Activated CD8-positive, alpha-beta memory T cell treated with anti-CD3 and anti-CD28 coated beads, Interleukin-2, amount 10 ng/mL, durations not matched to agents 7 days and 5 days (primary cell): ENCODE measurements at regions not wholly inside any gene's neighbourhood (a gene's known extent, or its start where the extent isn't known, plus 50 kb on each side); places are given as distances from the start of the nearest gene placed in this dataset.

Experiments
- ATAC-seq: fragments of 150-1000 bp; cut with Tn5 transposase; one replicate; pipeline ENCODE4 v1.10.0; 2021; ENCODE audit warnings: moderate library complexity
- CTCF ChIA-PET: fragments of 350-600 bp; sonication (Branson Sonifier 250); formaldehyde crosslinking; loops from one replicate; lab custom pipeline; 2021; ENCODE audit warnings: antibody characterized with exemption; lab: Charles Lee
- DNase-seq: peaks from one replicate; pipeline ENCODE4 v3.0.0-alpha.2; 2020
- H3K27ac Mint-ChIP-seq: one replicate; pipeline ENCODE4 v1.8.0; 2021; ENCODE audit warnings: mild to moderate bottlenecking, mixed read lengths
- H3K27me3 Mint-ChIP-seq: one replicate; pipeline ENCODE4 v1.8.0; 2021; ENCODE audit warnings: mixed read lengths
- H3K36me3 Mint-ChIP-seq: one replicate; pipeline ENCODE4 v1.8.0; 2021; ENCODE audit warnings: mild to moderate bottlenecking, mixed read lengths
- H3K4me1 Mint-ChIP-seq: one replicate; pipeline ENCODE4 v1.8.0; 2021; ENCODE audit warnings: mixed read lengths
- H3K4me3 Mint-ChIP-seq: one replicate; pipeline ENCODE4 v1.8.0; 2021; ENCODE audit warnings: mild to moderate bottlenecking, moderate library complexity, mixed read lengths
- H3K9me3 Mint-ChIP-seq: one replicate; pipeline ENCODE4 v1.8.0; 2022; ENCODE audit warnings: low read depth, mixed read lengths

DNA sequence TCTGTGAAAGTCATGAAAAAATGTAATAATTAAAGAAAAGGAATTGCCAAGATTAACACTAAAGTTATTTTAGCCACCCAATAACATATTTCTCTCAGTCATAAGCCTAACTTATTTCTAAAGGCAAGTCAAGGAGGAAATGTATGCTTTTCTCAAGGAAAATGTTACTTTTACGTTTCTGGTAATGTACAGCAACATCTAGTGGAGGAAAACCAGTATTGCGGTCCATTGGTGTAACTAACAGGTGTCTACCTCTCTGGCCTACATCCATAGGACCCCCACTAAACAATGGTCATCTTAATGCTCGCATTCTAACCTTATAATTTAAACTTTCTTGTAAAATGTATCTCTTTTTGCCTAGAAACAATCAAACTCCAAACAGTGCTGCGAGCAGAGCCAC lies 437.5 kb downstream of the KIF20B start:
- Mint-ChIP-seq H3K27ac (no peak overlapping the region), H3K4me1 (no peaks in the 10 kb centered on the region), H3K4me3 (no peak overlapping the region), H3K27me3 (peaks cover 2% of the 10 kb centered on the region), H3K36me3 (no peaks in the 10 kb centered on the region), H3K9me3 (peaks cover 15% of the 10 kb centered on the region)
- DNase-seq (no peak), ATAC-seq (no peak)
- CTCF ChIA-PET: no interaction called here

GRCh38 chr10:90141791-90142190 lies 440.4 kb downstream of the KIF20B start:
- Mint-ChIP-seq H3K27me3 (peaks cover 2% of the 10 kb centered on the region), H3K36me3 (no peaks in the 10 kb centered on the region), H3K4me1 (no peaks in the 10 kb centered on the region), H3K4me3 (no peak overlapping the region), H3K9me3 (peaks cover under 1% of the 10 kb centered on the region), H3K27ac (no peak overlapping the region)
- no peak for DNase-seq
- ATAC-seq: no peak
- CTCF ChIA-PET: no interaction called here

- ATAC-seq (no peak), DNase-seq (no peak)
- H3K9me3 Mint-ChIP-seq: no peaks in the 10 kb centered on the region
- CTCF ChIA-PET: no interaction called here
- peaks cover 2% of the 10 kb centered on the region for H3K27me3 Mint-ChIP-seq
- H3K4me1 Mint-ChIP-seq: no peaks in the 10 kb centered on the region
- no peak overlapping the region for H3K27ac Mint-ChIP-seq
- no peak overlapping the region for H3K4me3 Mint-ChIP-seq
- H3K36me3 Mint-ChIP-seq: no peaks in the 10 kb centered on the region
Observed at GRCh38 chr10:90143937-90144336, 442.5 kb downstream of the KIF20B start.

DNA sequence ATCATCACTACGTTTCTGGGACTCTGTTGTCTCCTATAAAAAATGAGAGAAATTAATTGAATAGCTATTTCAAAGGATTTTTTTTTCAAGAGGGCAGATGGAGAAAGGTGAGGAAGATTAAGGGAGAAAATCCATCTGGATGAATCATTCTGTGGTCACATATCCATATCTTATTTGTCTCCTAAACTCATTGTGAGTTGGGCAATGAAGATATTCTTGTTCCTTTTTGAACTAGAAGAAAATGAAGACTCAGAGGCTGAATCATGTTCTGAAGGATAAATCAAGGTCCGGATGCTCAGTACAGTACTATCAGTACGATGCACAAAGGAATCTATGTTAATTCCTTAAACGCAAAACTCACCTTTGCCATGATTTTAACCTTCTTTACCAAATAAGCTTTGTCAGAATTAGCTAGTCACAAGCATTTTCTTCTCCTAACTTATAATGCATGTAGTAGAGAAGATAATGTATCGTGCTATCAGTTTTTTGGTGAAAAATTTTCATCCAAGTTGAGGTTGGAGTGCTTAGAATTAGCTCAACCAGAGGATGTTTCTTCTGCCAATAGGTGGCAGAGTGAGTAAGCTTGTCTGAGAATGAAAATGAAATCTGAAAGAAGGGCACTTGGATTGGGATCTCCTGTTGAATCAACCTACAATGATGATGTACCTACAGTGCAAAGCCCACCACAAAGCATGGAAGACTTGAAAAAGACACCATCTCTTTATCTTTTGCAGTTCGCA lies 446.9 kb downstream of the KIF20B start:
- DNase-seq: no peak
- no peak for ATAC-seq
- no peaks in the 10 kb centered on the region for H3K27me3 Mint-ChIP-seq
- no peaks in the 10 kb centered on the region for H3K9me3 Mint-ChIP-seq
- H3K4me1 Mint-ChIP-seq: no peaks in the 10 kb centered on the region
- CTCF ChIA-PET: no interaction called here
- H3K36me3 Mint-ChIP-seq: no peaks in the 10 kb centered on the region
- H3K4me3 Mint-ChIP-seq: no peak overlapping the region
- no peak overlapping the region for H3K27ac Mint-ChIP-seq

DNA sequence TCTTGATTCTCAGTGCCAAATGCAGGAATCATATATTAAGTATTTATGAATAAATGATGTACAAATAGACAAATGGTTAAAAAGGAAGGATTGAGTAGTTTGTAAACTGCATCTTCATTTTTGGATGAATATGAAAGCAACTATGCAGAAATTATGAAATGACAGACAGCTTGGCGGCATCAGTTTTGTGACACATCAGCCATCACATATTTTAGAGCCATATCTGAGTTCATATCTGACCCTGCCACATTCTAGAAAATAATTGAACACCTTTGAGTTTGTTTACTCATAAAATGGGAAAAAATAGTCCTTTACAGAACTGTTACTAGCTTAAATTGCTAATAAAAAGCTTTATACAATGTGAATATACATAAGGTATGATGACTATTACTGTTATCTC lies 448.2 kb downstream of the KIF20B start:
- H3K36me3 Mint-ChIP-seq: no peaks in the 10 kb centered on the region
- H3K27ac Mint-ChIP-seq: no peak overlapping the region
- CTCF ChIA-PET: no interaction called here
- ATAC-seq (no peak), DNase-seq (no peak)
- H3K9me3 Mint-ChIP-seq: no peaks in the 10 kb centered on the region
- no peak overlapping the region for H3K4me3 Mint-ChIP-seq
- no peaks in the 10 kb centered on the region for H3K4me1 Mint-ChIP-seq
- H3K27me3 Mint-ChIP-seq: no peaks in the 10 kb centered on the region

- Mint-ChIP-seq H3K27me3 (no peaks in the 10 kb centered on the region), H3K27ac (no peak overlapping the region), H3K36me3 (no peaks in the 10 kb centered on the region), H3K4me1 (no peaks in the 10 kb centered on the region), H3K9me3 (peaks cover 2% of the 10 kb centered on the region), H3K4me3 (no peak overlapping the region)
- no peak for ATAC-seq
- no peak for DNase-seq
- CTCF ChIA-PET: no interaction called here
Observed at GRCh38 chr10:90162271-90162853, 461.0 kb downstream of the KIF20B start.

DNA sequence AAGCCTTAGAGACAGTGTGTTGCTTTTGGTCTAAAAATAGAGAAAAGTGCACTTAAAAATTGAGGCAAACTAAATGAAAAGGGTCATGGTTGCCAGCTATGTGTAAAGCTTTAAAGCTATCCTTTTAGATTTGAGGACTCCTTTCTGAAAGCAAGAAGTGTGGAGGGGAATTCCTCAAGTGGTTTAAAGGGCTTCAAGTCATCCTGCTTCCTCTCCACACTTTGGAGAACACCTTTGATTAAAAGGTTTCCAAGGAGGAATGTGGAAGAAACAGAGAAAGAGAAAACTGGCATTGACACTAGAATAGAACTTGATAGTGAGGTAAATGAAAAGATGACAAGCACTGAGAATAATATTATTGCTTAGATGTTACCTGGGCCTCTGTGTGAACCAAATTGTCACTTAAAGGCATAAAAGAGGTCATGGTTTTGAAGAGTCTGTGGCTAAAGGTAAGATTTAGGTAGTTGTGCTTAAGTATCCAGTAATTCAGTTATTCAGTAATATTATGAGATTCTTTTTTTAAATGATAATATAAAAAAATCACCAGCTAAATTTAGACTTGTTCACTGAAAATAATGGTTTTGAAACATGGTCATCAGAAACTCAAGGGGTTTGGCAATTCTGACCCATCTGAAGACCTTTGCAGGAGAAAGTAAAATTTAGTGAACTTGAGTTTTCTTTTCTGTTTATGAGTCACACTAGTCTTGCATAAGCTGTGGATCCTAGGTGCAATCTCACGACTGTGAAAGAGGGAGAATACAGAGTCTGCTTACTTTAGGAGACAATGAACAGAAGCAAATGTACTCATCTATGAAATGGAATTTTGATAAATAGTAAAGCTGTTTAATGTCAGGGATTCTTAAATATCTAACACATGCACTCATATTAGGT lies 466.0 kb downstream of the KIF20B start:
- Mint-ChIP-seq H3K4me3 (no peak overlapping the region), H3K27me3 (no peaks in the 10 kb centered on the region), H3K9me3 (peaks cover 2% of the 10 kb centered on the region), H3K4me1 (no peaks in the 10 kb centered on the region), H3K36me3 (no peaks in the 10 kb centered on the region), H3K27ac (no peak overlapping the region)
- CTCF ChIA-PET: no interaction called here
- no peak for ATAC-seq
- no peak for DNase-seq

GRCh38 chr10:90168244-90168643 lies 466.9 kb downstream of the KIF20B start:
- Mint-ChIP-seq H3K4me1 (no peaks in the 10 kb centered on the region), H3K36me3 (no peaks in the 10 kb centered on the region), H3K9me3 (peaks cover 2% of the 10 kb centered on the region), H3K27me3 (no peaks in the 10 kb centered on the region), H3K4me3 (no peak overlapping the region), H3K27ac (no peak overlapping the region)
- DNase-seq (no peak), ATAC-seq (no peak)
- CTCF ChIA-PET: no interaction called here

- Mint-ChIP-seq H3K27ac (no peak overlapping the region), H3K4me1 (no peaks in the 10 kb centered on the region), H3K27me3 (no peaks in the 10 kb centered on the region), H3K36me3 (no peaks in the 10 kb centered on the region), H3K9me3 (peaks cover 2% of the 10 kb centered on the region), H3K4me3 (no peak overlapping the region)
- CTCF ChIA-PET: no interaction called here
- DNase-seq: no peak
- no peak for ATAC-seq
Observed at GRCh38 chr10:90171014-90171722, 469.8 kb downstream of the KIF20B start.

GRCh38 chr10:90174531-90174930 lies 473.1 kb downstream of the KIF20B start:
- Mint-ChIP-seq H3K27me3 (no peaks in the 10 kb centered on the region), H3K4me1 (no peaks in the 10 kb centered on the region), H3K36me3 (no peaks in the 10 kb centered on the region), H3K4me3 (no peak overlapping the region), H3K9me3 (no peaks in the 10 kb centered on the region), H3K27ac (no peak overlapping the region)
- no peak for DNase-seq
- ATAC-seq: no peak
- CTCF ChIA-PET: no interaction called here

DNA sequence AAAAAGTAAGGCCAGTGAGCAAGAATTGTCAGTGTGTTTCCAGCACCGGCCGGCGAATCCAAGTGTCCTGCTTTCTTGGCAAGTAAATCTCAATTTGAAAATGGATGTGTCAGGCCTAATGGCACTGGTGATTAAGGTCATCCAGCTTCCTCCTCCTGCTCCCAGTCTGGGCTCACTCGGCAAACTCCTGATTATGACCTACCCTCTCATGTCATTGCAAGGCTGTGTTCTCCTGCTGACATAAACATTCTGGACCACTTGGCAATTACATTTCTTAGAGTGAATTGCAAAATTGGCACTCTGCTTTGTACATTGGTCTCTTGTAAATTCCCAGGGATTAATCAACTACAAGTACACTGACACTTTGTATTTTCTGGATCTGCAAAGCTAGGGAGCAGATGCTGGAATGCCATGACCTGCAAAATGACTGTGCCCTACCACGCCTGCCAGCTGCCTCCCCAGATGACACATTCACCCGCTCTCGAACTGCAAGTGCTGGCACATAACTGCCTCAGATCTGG lies 473.8 kb downstream of the KIF20B start:
- ATAC-seq: no peak
- no peaks in the 10 kb centered on the region for H3K27me3 Mint-ChIP-seq

DNA sequence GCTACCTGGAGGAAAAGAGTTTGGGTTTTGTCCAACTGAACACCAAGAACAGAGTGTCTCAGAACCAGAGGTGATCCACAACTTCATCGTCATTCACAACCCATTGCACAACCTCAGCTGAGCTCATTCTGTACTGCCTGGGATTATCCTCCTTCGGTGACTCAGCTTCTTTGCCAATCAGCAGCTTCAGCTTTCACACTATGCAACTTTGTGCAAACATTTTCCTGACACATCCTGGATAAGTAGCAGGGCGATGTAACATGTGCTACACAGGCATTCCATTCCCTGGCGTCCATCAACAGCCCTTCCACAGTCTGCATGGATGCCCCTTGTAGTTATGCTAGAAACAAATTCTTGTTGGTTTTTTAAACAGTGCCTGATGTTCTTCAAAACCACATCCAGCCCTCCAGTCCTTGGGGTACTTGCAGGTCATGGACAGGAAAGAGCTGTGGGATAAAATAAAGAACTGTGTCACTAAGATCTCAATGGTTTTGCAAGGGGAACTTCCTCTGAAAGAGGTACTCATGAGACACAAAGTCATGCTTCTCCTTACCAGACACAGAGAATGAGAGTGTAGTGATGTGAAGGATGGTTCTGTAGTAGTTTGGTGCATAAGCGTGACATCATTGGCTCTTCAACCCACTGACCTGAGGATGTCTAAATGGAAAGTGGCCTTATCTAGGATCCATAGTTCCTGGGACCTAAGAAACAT lies 478.5 kb downstream of the KIF20B start:
- no peaks in the 10 kb centered on the region for H3K4me1 Mint-ChIP-seq
- H3K4me3 Mint-ChIP-seq: no peak overlapping the region
- H3K27ac Mint-ChIP-seq: no peak overlapping the region
- ATAC-seq (no peak), DNase-seq (no peak)
- H3K27me3 Mint-ChIP-seq: no peaks in the 10 kb centered on the region
- CTCF ChIA-PET: no interaction called here
- H3K36me3 Mint-ChIP-seq: no peaks in the 10 kb centered on the region
- peaks cover 2% of the 10 kb centered on the region for H3K9me3 Mint-ChIP-seq

More for the DNA sequence above, 473.8 kb downstream of the KIF20B start:
- no peaks in the 10 kb centered on the region for H3K9me3 Mint-ChIP-seq
- no peaks in the 10 kb centered on the region for H3K4me1 Mint-ChIP-seq
- H3K36me3 Mint-ChIP-seq: no peaks in the 10 kb centered on the region
- H3K27ac Mint-ChIP-seq: no peak overlapping the region
- CTCF ChIA-PET: no interaction called here
- no peak for DNase-seq
- no peak overlapping the region for H3K4me3 Mint-ChIP-seq
